ENCODE measurements at regions not wholly inside any gene's neighbourhood (a gene's known extent, or its start where the extent isn't known, plus 50 kb on each side); places are given as distances from the start of the nearest gene placed in this dataset.

DNA sequence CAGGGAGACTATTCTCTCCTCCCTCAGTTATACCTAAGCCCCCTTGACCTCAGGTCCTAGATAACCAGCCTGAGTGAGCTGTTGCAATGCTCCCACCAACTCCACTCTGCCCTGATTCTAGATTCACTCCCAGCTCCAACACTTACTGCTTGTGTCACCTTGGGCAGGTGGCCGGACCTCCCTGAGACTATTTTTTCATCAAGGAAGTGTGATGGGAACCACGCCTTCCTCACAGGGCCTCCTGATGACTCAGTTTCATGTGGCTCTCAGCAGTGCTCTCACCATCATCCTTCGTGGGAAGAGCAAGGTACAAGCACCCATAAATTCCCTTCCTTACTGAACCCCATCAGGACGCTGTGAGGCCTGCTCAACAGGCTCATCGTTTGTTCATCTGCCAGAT, 925.8 kb upstream of the ZNF722 start:
- Histone ChIP-seq H3K4me3 (no peak overlapping the region), H3K27ac (no peak overlapping the region), H3K9me3 (peaks cover 0 to 51% (median 16%) of the 10 kb centered on the region in 3 donors), H3K4me1 (no peaks in the 10 kb centered on the region), H3K36me3 (no peaks in the 10 kb centered on the region), H3K27me3 (no peaks in the 10 kb centered on the region)
- intact Hi-C loops (cut with DNase I) = no loop called here
- no peak for DNase-seq
- TF ChIP-seq, protein P1, sequence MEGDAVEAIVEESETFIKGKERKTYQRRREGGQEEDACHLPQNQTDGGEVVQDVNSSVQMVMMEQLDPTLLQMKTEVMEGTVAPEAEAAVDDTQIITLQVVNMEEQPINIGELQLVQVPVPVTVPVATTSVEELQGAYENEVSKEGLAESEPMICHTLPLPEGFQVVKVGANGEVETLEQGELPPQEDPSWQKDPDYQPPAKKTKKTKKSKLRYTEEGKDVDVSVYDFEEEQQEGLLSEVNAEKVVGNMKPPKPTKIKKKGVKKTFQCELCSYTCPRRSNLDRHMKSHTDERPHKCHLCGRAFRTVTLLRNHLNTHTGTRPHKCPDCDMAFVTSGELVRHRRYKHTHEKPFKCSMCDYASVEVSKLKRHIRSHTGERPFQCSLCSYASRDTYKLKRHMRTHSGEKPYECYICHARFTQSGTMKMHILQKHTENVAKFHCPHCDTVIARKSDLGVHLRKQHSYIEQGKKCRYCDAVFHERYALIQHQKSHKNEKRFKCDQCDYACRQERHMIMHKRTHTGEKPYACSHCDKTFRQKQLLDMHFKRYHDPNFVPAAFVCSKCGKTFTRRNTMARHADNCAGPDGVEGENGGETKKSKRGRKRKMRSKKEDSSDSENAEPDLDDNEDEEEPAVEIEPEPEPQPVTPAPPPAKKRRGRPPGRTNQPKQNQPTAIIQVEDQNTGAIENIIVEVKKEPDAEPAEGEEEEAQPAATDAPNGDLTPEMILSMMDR (IDR thresholded peaks at IDR 0.05) = no peak
- no peak for TF ChIP-seq POLR2A (IDR thresholded peaks at IDR 0.05)
- WGBS, 2 donors = 39 to 40% methylated on average over 2 to 4 of the region's 5 CpGs

- H3K4me3 ChIP-seq = no peak overlapping the region
- intact Hi-C loops (cut with DNase I) = no loop called here
- 72 to 75% methylated on average over 2 of the region's 2 CpGs for WGBS, 2 donors
- no peak overlapping the region for H3K27ac ChIP-seq
- DNase-seq = no peak
- H3K4me1 ChIP-seq = no peaks in the 10 kb centered on the region
- TF ChIP-seq POLR2A (IDR thresholded peaks at IDR 0.05) = no peak
- TF ChIP-seq, protein P1 (IDR thresholded peaks at IDR 0.05) = no peak
- peaks cover 0 to 51% (median 19%) of the 10 kb centered on the region in 3 donors for H3K9me3 ChIP-seq
- H3K36me3 ChIP-seq = no peaks in the 10 kb centered on the region
- H3K27me3 ChIP-seq = no peaks in the 10 kb centered on the region
These were observed 925.4 kb upstream of the ZNF722 start for GRCh38 chr7:63073286-63073685.

DNA sequence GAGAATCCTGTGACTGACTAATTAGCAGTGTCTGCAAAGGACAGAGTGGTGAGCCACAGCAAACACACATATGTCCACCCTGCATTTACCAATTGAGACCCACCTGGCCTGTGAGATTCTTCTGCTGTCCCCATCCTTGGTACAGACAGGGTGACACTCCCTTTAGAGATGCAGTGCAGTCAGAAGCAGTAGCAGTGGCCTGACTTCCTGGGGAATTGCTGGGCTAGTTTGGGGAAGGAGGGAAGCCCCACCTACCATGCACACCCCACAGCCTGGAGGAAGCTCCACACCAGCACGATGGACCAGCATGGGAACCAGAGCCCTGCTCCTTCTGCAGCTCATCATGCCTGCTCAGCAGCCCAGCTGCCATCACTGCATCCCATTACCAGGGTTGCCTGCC, 924.9 kb upstream of the ZNF722 start:
- intact Hi-C loops (cut with DNase I) = no loop called here
- TF ChIP-seq, protein P1 (IDR thresholded peaks at IDR 0.05) = no peak
- no peak for TF ChIP-seq POLR2A (IDR thresholded peaks at IDR 0.05)
- H3K27ac ChIP-seq = no peak overlapping the region
- no peak for DNase-seq
- no peaks in the 10 kb centered on the region for H3K27me3 ChIP-seq
- H3K36me3 ChIP-seq = no peaks in the 10 kb centered on the region
- H3K4me3 ChIP-seq = no peak overlapping the region
- H3K9me3 ChIP-seq = peaks cover 0 to 52% (median 24%) of the 10 kb centered on the region in 3 donors
- no peaks in the 10 kb centered on the region for H3K4me1 ChIP-seq
- 60 to 63% methylated on average over 1 of the region's 1 CpG for WGBS, 2 donors

- Histone ChIP-seq H3K27me3 (no peaks in the 10 kb centered on the region), H3K36me3 (no peaks in the 10 kb centered on the region), H3K4me1 (no peaks in the 10 kb centered on the region), H3K27ac (no peak overlapping the region), H3K4me3 (no peak overlapping the region), H3K9me3 (peaks cover 0 to 70% (median 31%) of the 10 kb centered on the region in 3 donors)
- intact Hi-C loops (cut with DNase I) = no loop called here
- no peak for DNase-seq
- TF ChIP-seq, protein P1 (IDR thresholded peaks at IDR 0.05) = no peak
- TF ChIP-seq POLR2A (IDR thresholded peaks at IDR 0.05) = no peak
- whole genome bisulfite sequencing, 2 donors = 26 to 29% methylated on average over 1 to 4 of the region's 4 CpGs
These were observed 920.8 kb upstream of the ZNF722 start for GRCh38 chr7:63077841-63078240.

GRCh38 chr7:63080406-63080805, 918.2 kb upstream of the ZNF722 start:
- no peaks in the 10 kb centered on the region for H3K4me1 ChIP-seq
- H3K27me3 ChIP-seq = no peaks in the 10 kb centered on the region
- intact Hi-C loops (cut with DNase I) = no loop called here
- H3K36me3 ChIP-seq = no peaks in the 10 kb centered on the region
- H3K9me3 ChIP-seq = peaks cover 0 to 83% (median 33%) of the 10 kb centered on the region in 3 donors
- H3K27ac ChIP-seq = no peak overlapping the region
- DNase-seq = no peak
- no peak overlapping the region for H3K4me3 ChIP-seq
- TF ChIP-seq, protein P1 (IDR thresholded peaks at IDR 0.05) = no peak
- no peak for TF ChIP-seq POLR2A (IDR thresholded peaks at IDR 0.05)
- 11% methylated on average over 2 of the region's 2 CpGs; no CpG with 5 or more reads in 1 of the 2 donors for WGBS, 2 donors

Measured in esophagus squamous epithelium (tissue), 5 donors.